Upper lobe of left lung (tissue), 6 donors: ENCODE measurements at regions not wholly inside any gene's neighbourhood (a gene's known extent, or its start where the extent isn't known, plus 50 kb on each side); places are given as distances from the start of the nearest gene placed in this dataset.
"Not testable (repeated sequence)": the region's sequence is repeated elsewhere in the genome, so short reads cannot be mapped to it uniquely, and the experiment has no call there.

Source experiments
- ATAC-seq, 2 donors: fragments of 200-7000 bp; cut with Tn5 transposase; one replicate each; pipeline ENCODE4 v1.9.1; 2022; ENCODE audit warnings: mild to moderate bottlenecking in 2 of 2, moderate library complexity in 2 of 2; ENCODE audit not compliant: low FRiP score in 2 of 2
- DNase-seq, 2 donors: peaks; one replicate each; pipeline ENCODE4 v3.0.0-alpha.2; 2019 to 2020
- H3K27ac ChIP-seq, 4 donors: fragments of 200-600 bp; sonication (generic); one replicate each; pipeline ENCODE4 v1.5.1; 2016 to 2019
- H3K27me3 ChIP-seq, 4 donors: fragments of 200-600 bp; sonication (generic); one replicate each; pipeline ENCODE4 v1.5.1; 2017 to 2019
- H3K36me3 ChIP-seq, 4 donors: fragments of 200-600 bp; sonication (generic); one replicate each; pipeline ENCODE4 v1.5.1; 2016 to 2019
- H3K4me1 ChIP-seq, 4 donors: fragments of 200-600 bp; sonication (generic); one replicate each; pipeline ENCODE4 v1.5.1; 2018 to 2019
- H3K4me3 ChIP-seq, 4 donors: fragments of 200-600 bp; sonication (generic); one replicate each; pipeline ENCODE4 v1.5.1; 2017 to 2019; ENCODE audit warnings: mild to moderate bottlenecking in 2 of 4, moderate library complexity in 1 of 4
- H3K9me3 ChIP-seq, 4 donors: fragments of 200-600 bp; sonication (generic); one replicate each; pipeline ENCODE4 v1.5.1; 2018 to 2019
- CTCF ChIP-seq, 6 experiments: fragments of 450-650 bp in 4 of 6; fragments of 200-600 bp in 2 of 6; sonication (generic) in 2 of 6; IDR thresholded peaks; one replicate each; pipeline ENCODE4 v1.5.1; 2016 to 2019; ENCODE audit warnings: antibody characterized with exemption in 6 of 6
- EP300 ChIP-seq, 4 donors: sonication (generic); formaldehyde crosslinking; IDR thresholded peaks; one replicate each; pipeline ENCODE4 v1.5.1; 2017; ENCODE audit warnings: antibody characterized with exemption in 4 of 4, control low read depth in 2 of 4
- POLR2A ChIP-seq, 4 donors: fragments of 450-650 bp; IDR thresholded peaks; one replicate each; pipeline ENCODE4 v1.5.1; 2016 to 2017; ENCODE audit warnings: antibody characterized with exemption in 4 of 4, mild to moderate bottlenecking in 2 of 4
- POLR2AphosphoS5 ChIP-seq, 2 donors: sonication (generic); formaldehyde crosslinking; IDR thresholded peaks; one replicate each; pipeline ENCODE4 v1.5.1; 2017; ENCODE audit warnings: antibody characterized with exemption in 2 of 2
- WGBS, 2 donors: methylation state at CpG; one replicate each; pipeline ENCODE4 v1.1.5; 2017 to 2018; 5-methylcytosine and 5-hydroxymethylcytosine counted together
- donor health status: DM: no; HTN: no; CAD: no; lungs with moderate emphysema.
- donor health status: DM: no; HTN: yes; CAD: no; lungs with severe emphysema.

- H3K36me3 ChIP-seq = no peaks in the 10 kb centered on the region
- ATAC-seq (no peak), DNase-seq (no peak)
- no peaks in the 10 kb centered on the region for H3K27me3 ChIP-seq
- H3K9me3 ChIP-seq = no peaks in the 10 kb centered on the region
- TF ChIP-seq POLR2A (IDR thresholded peaks at IDR 0.05) (no peak), EP300 (IDR thresholded peaks at IDR 0.05) (no peak), POLR2AphosphoS5 (IDR thresholded peaks at IDR 0.05) (no peak), CTCF (IDR thresholded peaks at IDR 0.05) (no peak)
- H3K4me3 ChIP-seq = no peak overlapping the region
- 67 to 79% methylated on average over 1 of the region's 1 CpG for WGBS, 2 donors
- no peaks in the 10 kb centered on the region for H3K4me1 ChIP-seq
- no peak overlapping the region for H3K27ac ChIP-seq
Observed at GRCh38 chr6:84314377-84314898, 87.0 kb upstream of the CEP162 start.

DNA sequence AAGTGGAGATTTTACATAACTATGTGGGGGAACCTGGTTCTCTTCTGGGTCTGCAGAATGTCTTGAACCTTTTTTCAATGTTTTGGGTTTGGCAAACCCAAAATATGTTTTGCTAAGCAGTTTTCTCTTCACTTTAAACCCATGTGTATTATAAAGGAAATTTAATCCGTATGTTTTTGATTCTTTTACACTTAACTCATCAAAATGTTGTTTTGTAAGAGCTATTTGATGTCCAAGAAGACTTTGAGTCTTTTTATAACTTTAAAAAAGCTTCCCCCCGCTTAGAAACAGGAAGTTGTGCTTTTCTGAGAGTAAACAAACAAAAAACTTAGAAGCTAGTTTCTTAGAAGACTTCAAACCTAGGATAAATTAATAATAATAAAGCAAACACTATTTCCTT, 81.9 kb upstream of the CEP162 start:
- Histone ChIP-seq H3K4me3 (no peak overlapping the region), H3K27me3 (no peaks in the 10 kb centered on the region), H3K27ac (no peak overlapping the region), H3K9me3 (no peaks in the 10 kb centered on the region), H3K36me3 (no peaks in the 10 kb centered on the region), H3K4me1 (no peaks in the 10 kb centered on the region)
- DNase-seq (no peak), ATAC-seq (no peak)
- WGBS, 2 donors = 48 to 60% methylated on average over 2 of the region's 2 CpGs
- TF ChIP-seq POLR2AphosphoS5 (IDR thresholded peaks at IDR 0.05) (no peak), CTCF (IDR thresholded peaks at IDR 0.05) (no peak), EP300 (IDR thresholded peaks at IDR 0.05) (no peak), POLR2A (IDR thresholded peaks at IDR 0.05) (no peak)

DNA sequence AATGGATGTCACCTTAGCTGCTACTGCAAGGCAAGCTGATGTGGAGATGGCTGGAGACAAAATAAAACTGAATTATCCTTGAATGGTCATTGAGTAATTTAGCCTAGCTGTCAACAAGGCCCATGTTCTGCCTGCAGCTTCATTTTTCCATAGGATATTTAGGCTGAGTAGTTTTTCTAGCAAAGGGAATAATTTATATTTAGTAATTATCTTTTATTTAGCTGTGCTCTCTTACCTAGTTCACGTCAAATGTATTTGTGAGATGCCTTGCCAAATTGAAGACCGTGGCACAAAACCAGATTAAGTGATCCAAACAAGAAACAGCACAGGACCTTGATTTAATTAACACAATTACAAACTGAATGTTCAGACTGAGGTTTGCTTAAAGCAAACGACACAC, 77.4 kb upstream of the CEP162 start:
- 79 to 83% methylated on average over 3 of the region's 3 CpGs for WGBS, 2 donors
- ATAC-seq = no peak

GRCh38 chr6:84291033-84291432, 63.6 kb upstream of the CEP162 start:
- H3K27me3 ChIP-seq, ATAC-seq, H3K27ac ChIP-seq, H3K36me3 ChIP-seq, H3K4me3 ChIP-seq, H3K4me1 ChIP-seq, DNase-seq: not testable (repeated sequence)
- WGBS, 2 donors = 89 to 90% methylated on average over 1 of the region's 1 CpG
- H3K9me3 ChIP-seq = peaks cover 0 to 19% (median 13%) of the 10 kb centered on the region in 4 donors

More for the DNA sequence above, 77.4 kb upstream of the CEP162 start:
- H3K4me1 ChIP-seq = no peaks in the 10 kb centered on the region
- no peak for DNase-seq
- H3K27ac ChIP-seq = no peak overlapping the region
- H3K9me3 ChIP-seq = no peaks in the 10 kb centered on the region
- no peaks in the 10 kb centered on the region for H3K27me3 ChIP-seq
- no peak overlapping the region for H3K4me3 ChIP-seq
- TF ChIP-seq POLR2AphosphoS5 (IDR thresholded peaks at IDR 0.05) = no peak
- TF ChIP-seq CTCF (IDR thresholded peaks at IDR 0.05) = no peak
- TF ChIP-seq EP300 (IDR thresholded peaks at IDR 0.05) = no peak
- TF ChIP-seq POLR2A (IDR thresholded peaks at IDR 0.05) = no peak
- H3K36me3 ChIP-seq = no peaks in the 10 kb centered on the region

- no peak overlapping the region for H3K27ac ChIP-seq
- H3K9me3 ChIP-seq = no peaks in the 10 kb centered on the region
- DNase-seq = no peak
- H3K27me3 ChIP-seq = no peaks in the 10 kb centered on the region
- no peak overlapping the region for H3K4me3 ChIP-seq
- no peak for ATAC-seq
- no peaks in the 10 kb centered on the region for H3K36me3 ChIP-seq
- no peaks in the 10 kb centered on the region for H3K4me1 ChIP-seq
- TF ChIP-seq POLR2AphosphoS5 (IDR thresholded peaks at IDR 0.05) = no peak
- TF ChIP-seq CTCF (IDR thresholded peaks at IDR 0.05) = no peak
- TF ChIP-seq EP300 (IDR thresholded peaks at IDR 0.05) = no peak
- TF ChIP-seq POLR2A (IDR thresholded peaks at IDR 0.05) = no peak
- WGBS, 2 donors = 33 to 46% methylated on average over 6 of the region's 6 CpGs
Observed at GRCh38 chr6:84284428-84285049, 57.1 kb upstream of the CEP162 start.
